Upper lobe of left lung (tissue), 4 donors: ENCODE measurements at regions not wholly inside any gene's neighbourhood (a gene's known extent, or its start where the extent isn't known, plus 50 kb on each side); places are given as distances from the start of the nearest gene placed in this dataset.

Experiments used
- CTCF ChIP-seq, 6 experiments: fragments of 450-650 bp in 4 of 6; fragments of 200-600 bp in 2 of 6; sonication (generic) in 2 of 6; IDR thresholded peaks; one replicate each; pipeline ENCODE4 v1.5.1; 2016 to 2019; ENCODE audit warnings: antibody characterized with exemption in 6 of 6
- EP300 ChIP-seq, 4 donors: sonication (generic); formaldehyde crosslinking; IDR thresholded peaks; one replicate each; pipeline ENCODE4 v1.5.1; 2017; ENCODE audit warnings: antibody characterized with exemption in 4 of 4, control low read depth in 2 of 4
- POLR2A ChIP-seq, 4 donors: fragments of 450-650 bp; IDR thresholded peaks; one replicate each; pipeline ENCODE4 v1.5.1; 2016 to 2017; ENCODE audit warnings: antibody characterized with exemption in 4 of 4, mild to moderate bottlenecking in 2 of 4
- POLR2AphosphoS5 ChIP-seq, 2 donors: sonication (generic); formaldehyde crosslinking; IDR thresholded peaks; one replicate each; pipeline ENCODE4 v1.5.1; 2017; ENCODE audit warnings: antibody characterized with exemption in 2 of 2

- TF ChIP-seq CTCF (IDR thresholded peaks at IDR 0.05) (no peak), POLR2A (IDR thresholded peaks at IDR 0.05) (no peak), POLR2AphosphoS5 (IDR thresholded peaks at IDR 0.05) (no peak), EP300 (IDR thresholded peaks at IDR 0.05) (no peak)
These were observed 381.4 kb upstream of the ONECUT1 start for GRCh38 chr15:53171571-53171970.
